GM18861 (cell line): ENCODE measurements at regions not wholly inside any gene's neighbourhood (a gene's known extent, or its start where the extent isn't known, plus 50 kb on each side); places are given as distances from the start of the nearest gene placed in this dataset.
"Not testable (repeated sequence)": the region's sequence is repeated elsewhere in the genome, so short reads cannot be mapped to it uniquely, and the experiment has no call there.

Source experiments
- ATAC-seq: cut with Tn5 transposase; IDR thresholded peaks from one replicate; pipeline ENCODE4 v1.9.1; 2021; ENCODE audit not compliant: unreplicated experiment

DNA sequence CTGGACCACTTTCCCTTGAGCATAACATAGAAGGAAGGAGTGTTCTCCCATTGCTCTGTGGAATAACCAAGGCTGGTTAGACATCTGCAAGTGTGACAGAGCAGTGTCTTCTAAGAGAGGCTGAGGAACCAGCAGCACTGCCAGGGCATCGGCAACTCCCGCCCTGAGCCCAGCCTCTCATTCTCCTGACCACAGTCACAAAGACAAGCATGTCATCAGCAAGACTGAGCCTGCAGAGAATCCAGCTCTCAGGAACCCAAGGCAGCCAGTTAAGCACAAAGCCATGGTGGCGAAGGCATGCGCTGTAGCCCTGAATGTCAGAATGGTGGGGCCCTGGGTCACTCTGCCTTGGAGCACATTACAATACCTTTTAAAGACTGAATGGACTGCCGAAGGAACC is 253.9 kb downstream of the AGTPBP1 start:
- no peak for ATAC-seq

DNA sequence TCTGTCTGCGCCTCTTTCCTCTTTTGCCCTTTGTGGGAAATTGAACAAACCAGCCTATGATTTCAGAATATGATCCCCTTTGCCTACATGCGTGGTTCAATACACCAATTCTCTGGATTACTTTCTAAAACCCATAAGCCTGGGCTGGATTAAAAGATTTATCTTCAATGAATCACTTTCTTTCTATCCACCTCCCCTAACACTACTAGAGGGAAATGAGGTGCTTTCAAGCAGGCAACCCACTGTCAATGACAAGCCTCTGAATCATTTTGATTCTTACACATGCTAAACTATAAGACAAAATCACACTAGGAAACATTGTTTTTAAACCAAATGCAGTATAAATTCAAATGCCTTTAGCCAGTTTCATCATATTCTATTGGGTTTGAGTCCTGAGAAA is 257.5 kb downstream of the AGTPBP1 start:
- no peak for ATAC-seq

DNA sequence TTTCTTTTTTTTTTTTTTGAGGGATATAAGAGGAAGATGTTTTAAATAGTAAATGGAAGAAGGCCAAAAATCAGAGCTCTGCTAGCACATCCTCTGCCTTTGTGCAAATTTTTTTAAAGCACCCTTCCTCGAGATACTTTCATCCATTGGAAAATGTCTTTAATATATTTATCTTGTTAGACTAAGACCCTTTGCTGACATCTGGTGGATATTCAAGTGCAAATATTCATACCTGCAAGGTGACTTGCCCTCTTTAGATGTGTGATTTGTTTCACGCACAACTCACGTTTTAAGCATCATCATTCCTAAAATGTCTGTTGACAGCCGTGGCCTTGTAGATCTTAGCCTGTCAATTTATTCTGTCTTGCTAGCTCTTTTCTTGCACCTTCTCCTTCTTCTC is 258.5 kb downstream of the AGTPBP1 start:
- ATAC-seq = no peak

DNA sequence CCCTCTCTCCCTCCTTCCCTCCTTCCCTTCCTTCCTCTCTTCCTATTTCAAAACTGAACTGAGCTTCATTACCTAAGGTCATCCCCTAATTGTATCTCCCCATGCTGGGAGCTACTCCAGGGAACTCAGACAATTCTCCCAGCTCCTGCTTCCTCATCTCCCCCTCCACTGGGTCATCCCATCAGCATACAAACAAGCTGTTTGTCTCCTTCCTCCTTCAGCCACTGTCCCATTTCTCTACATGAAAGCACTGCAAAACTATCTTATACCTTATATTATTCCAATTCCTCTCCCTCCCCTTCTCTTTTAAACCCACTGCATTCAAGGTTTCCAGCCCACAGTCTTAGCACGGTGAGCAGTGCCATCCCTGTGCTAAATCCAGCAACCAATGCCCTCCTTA is 262.4 kb downstream of the AGTPBP1 start:
- no peak for ATAC-seq

DNA sequence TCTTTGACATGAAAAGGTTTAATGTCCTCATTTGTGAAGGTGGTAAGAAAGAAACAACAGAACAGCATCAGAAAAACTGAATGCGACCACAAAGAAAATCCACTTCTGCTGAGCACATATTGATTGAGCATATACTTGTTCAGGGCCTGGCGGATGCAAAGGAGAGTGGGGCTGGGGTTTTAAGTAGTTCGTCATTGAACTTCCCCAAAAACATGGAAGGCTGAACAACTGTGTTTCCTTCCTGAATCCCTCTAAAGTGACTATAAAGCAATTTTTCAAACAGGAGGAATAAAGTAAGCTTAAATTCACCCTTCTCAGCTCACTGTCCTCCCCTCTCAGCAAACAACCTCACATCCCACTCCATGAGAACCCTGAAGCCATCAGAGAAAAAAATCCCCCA is 262.9 kb downstream of the AGTPBP1 start:
- no peak for ATAC-seq

DNA sequence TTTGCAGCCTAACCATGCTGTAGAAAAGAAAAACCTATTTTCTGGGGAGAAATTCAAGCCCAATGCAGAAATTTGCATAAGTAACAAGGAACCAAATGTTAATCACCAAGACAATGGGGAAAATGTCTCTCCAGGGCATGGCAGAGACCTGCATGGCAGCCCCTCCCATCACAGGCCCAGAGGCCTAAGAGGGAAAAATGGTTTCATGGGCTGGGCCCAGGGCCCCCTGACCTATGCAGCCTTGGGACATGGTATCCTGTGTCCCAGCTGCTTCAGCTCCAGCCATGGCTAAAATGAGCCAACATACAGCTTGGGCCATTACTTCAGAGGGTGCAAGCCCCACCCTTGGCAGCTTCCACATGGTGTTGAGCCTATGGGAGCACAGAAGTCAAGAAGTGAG is 266.9 kb downstream of the AGTPBP1 start:
- not testable (repeated sequence) for ATAC-seq

DNA sequence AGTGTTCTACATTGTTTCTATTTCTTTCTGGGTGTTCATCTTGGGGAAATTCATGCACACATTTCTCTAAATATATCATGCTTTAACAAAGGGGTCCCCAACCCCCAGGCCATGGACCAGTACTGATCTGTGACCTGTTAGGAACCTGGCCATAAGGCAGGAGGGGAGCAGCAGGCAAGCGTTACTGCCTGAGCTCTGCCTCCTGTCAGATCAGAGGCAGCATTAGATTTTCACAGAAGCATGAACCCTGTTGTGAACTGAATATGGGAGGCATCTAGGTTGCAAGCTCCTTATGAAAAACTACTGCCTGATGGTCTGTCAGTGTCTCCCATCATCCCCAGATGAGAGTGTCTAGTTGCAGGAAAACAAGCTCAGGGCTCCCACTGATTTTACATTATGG is 270.0 kb downstream of the AGTPBP1 start:
- ATAC-seq = no peak

DNA sequence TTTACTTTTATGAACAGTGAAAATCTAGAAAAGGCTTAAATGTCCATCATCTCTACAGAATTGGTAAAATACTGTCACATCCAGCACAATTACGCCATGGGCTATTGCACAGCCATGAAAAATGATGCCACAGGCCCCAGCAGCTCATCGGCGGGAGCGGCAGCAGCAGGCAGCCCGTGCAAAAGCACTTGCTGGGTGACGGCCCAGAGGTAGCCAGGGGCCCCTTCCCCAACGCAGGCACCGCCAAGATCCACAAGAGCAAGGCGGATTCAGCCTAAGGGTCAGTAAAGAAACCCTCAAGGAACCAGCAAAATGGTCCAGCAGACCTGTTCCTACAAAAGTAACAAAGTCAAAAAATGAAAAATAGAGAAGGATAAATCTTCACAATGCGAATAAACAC is 272.7 kb downstream of the AGTPBP1 start:
- ATAC-seq = no peak

DNA sequence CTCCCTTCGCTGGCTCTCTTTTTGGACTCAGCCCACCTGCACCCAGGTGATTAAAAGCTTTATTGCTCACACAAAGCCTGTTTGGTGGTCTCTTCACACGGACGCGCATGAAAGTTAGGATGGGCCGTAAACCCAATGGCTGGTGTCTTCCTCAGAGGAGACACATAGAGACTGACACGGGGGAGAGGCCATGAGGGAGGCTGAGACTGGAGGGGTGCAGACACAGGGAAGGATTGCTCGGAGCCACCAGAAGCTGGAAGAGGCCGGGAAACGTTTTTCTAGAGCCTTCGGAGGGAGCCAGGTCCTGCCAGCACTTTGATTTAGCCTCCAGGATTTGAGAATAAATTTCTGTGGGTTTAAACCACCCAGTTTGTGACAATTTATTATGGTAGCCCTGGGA is 274.9 kb downstream of the AGTPBP1 start:
- ATAC-seq = no peak

DNA sequence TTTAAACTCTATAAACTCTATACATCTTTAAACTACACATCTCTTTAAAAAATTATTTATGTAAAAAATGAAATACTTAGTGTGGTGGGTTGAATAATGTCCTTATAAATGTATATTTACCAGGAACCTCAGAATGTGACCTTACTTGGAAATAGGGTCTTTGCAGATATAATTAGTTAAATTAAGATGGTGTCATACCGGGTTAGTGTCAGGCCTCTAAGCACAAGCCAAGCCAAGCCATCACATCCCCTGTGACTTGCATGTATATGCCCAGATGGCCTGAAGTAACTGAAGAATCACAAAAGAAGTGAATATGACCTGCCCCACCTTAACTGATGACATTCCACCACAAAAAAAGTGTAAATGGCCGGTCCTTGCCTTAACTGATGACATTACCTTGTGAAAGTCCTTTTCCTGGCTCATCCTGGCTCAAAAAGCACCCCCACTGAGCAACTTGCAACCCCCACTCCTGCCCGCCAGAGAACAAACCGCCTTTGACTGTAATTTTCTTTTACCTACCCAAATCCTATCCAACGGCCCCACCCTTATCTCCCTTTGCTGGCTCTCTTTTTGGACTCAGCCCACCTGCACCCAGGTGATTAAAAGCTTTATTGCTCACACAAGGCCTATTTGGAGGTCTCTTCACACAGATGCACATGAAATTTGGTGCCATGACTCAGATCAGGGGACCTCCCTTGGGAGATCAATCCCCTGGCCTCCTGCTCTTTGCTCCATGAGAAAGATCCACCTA is 283.5 kb downstream of the AGTPBP1 start:
- ATAC-seq = not testable (repeated sequence)

DNA sequence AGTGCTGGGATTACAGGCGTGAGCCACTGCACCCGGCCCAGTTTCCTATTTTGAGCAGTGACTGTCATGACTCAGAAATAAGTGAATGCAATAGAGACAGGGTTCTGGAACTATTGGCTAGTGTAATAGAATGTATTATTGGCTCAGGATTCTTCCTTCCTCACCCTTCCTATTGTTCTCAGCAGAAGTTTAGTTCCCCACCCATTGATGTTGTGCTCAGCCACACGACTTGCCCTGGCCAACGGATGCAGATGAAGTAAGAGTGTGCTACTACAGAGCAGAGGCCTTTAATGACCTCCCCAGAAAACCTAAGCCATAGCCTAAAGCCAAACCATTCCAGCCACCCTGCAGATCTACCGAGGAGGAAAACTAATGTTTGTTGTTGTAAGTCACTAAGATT is 287.9 kb downstream of the AGTPBP1 start:
- ATAC-seq = no peak

DNA sequence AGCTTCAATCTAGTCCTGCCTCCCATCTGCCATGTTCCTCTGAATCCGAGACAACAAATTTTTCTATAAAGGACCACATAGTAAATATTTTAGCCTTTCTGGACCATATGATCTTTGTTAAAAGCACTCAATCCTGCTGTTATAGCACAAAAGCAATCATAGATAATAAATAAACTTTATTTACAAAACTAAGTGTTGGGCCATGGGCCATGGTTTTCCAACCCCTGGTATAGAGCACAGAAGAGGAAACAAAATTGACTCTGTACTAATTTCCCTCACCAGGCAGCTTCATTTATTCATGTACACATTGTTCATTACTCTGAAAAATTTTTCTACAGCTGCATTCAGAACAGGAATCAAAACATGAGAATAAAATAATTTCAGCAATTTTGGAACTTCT is 288.9 kb downstream of the AGTPBP1 start:
- ATAC-seq = no peak

DNA sequence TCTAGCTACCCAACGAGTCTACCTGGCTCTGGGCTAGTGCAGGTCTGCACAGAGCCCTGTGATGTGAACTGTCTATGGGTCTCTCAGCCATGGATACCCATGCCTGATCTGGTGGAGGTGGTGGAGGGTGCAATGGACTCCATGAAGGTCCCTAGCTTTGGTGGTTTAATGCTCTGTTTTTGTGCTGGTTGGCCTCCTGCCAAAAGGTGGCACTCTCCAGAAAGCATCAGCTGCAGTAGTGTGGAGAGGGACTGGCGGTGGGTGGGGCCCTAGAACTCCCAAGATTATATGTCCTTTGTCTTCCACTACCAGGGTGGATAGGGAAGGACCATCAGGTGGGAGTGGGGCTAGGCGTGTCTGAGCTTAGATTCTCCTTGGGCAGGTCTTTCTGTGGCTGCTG is 290.1 kb downstream of the AGTPBP1 start:
- ATAC-seq = no peak

DNA sequence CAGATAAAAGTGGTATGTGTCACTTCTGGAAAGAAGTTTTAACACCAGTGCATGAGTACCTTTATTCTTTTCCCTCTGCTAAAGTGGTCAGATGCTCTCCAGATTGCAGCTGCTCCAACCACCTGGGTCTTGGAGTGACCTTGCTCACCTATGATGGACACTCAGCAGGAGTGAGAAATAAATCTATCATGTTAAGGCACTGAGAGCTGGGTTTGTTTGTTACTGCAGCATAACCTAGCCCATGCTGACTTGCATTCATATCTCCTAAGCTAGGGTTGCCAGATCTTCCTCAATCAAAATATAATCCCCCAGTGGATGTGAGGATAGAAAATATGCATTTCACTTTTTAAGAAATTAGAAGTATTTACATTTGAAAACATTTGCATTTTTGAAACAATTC is 295.9 kb downstream of the AGTPBP1 start:
- ATAC-seq = no peak

DNA sequence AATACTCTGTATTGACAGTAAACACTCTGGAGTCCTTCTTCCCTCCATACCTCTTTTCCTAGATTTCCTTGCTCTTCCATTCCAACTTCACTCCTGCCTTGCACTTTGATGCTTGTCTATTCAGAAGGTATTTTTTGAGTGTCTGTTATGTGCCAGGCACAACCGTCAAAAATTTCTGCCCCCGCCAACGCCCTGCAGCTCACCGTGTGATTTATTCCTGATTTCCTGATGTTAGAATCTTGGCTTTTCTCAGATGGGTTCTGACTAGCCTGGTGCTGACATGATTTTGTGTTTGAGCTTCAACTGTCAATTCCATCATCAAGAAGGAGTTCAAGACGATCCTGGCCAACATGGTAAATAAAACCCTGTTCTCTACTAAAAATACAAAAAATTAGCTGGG is 297.5 kb downstream of the AGTPBP1 start:
- no peak for ATAC-seq

DNA sequence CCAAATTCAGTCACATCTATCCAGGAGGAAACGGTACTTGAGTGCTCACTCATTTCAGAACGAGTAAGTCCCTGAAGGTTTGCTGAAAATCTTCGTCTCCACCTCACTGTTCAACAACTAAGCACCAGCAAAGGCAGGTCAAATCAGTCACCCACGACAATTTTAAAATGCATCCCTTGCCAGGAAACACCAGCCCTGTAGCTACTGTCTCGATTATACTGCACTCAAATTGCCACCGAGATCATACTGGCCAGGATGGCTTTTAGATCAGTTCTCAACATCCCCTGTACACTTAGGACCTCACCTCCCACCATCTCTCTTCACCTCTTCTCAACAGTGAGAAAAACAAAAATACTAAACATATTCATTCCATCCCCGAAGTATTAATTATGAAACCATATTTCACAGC is 298.6 kb downstream of the AGTPBP1 start:
- ATAC-seq = peak; percentile 57

DNA sequence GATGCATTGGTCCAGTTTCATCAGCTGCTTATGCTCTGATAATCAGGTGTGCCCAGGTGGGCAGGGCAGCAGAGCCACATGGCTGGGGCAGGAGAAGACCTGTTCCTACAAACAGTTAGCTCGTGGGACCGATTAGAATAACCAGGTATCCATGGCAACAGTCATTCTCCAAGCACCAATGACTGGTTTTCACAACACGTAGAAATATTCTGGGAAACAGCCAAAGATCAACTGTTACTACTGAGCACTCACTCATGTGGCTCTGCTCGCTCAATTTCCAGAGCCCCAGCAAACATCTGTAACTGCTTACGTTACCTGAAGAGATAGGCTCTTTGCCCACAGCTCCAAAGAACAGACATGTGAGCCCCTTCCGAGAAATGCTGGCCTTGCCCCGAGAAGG is 302.0 kb downstream of the AGTPBP1 start:
- no peak for ATAC-seq

DNA sequence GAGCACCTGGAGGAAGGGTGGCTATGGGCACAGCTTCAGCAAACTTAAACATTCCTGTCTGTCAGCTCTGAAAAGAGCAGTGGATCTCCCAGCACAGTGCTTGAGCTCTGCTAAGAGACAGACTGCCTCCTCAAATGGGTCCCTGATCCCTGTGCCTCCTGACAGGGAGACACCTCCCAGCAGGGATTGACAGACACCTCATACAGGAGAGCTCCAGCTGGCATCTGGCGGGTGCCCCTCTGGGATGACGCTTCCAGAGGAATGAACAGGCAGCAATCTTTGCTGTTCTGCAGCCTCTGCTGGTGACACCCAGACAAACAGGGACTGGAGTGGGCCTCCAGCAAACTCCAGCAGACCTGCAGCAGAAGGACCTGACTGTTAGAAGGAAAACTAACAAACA is 307.8 kb downstream of the AGTPBP1 start:
- not testable (repeated sequence) for ATAC-seq

DNA sequence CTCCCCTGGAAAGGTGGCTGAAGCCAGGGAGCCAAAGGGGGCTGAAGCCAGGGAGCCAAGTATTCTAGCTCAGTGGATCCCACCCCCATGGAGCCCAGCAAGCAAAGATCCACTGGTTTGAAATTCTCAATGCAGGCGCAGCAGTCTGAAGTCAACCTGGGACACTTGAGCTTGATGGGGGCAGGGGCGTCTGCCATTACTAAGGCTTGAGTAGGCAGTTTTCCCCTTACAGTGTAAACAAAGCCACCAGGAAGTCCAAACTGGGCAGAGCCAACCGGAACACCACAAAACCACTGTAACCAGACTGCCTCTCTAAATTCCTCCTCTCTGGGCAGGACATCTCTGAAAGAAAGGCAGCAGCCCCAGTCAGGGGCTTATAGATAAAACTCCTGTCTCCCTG is 308.2 kb downstream of the AGTPBP1 start:
- ATAC-seq = not testable (repeated sequence)

DNA sequence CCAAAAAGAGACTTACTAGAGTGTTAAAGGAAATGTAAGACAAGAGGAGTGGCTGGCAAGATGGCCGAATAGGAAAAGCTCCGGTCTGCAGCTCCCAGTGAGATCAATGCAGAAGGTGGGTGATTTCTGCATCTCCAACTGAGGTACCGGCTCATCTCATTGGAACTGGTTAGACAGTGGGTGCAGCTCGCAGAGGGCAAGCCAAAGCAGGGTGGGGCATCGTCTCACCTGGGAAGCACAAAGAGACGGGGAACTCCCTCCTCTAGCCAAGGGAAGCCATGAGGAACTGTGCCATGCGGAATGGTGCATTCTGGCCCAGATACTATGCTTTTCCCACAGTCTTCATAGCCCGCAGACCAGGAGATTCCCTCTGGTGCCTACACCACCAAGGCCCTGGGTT is 308.7 kb downstream of the AGTPBP1 start:
- no peak for ATAC-seq

DNA sequence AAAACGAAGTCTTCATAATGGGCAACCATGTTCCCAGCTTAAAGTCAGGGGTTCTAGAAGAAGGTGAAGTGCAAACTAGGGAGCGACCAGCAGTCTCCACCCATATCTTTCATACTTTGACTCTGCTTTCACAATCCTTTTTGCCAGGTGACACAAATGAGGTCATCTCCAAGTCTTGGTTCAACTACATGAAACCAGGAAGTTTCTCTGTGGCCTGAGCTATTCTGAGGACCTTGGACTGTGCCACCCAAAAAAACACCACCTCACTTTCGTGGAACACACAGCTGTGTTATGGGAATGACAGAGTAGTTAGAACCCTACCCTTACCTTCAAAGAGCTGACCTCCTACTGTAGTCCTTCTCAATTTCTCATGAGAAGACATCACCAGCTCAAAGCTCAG is 309.2 kb downstream of the AGTPBP1 start:
- no peak for ATAC-seq

DNA sequence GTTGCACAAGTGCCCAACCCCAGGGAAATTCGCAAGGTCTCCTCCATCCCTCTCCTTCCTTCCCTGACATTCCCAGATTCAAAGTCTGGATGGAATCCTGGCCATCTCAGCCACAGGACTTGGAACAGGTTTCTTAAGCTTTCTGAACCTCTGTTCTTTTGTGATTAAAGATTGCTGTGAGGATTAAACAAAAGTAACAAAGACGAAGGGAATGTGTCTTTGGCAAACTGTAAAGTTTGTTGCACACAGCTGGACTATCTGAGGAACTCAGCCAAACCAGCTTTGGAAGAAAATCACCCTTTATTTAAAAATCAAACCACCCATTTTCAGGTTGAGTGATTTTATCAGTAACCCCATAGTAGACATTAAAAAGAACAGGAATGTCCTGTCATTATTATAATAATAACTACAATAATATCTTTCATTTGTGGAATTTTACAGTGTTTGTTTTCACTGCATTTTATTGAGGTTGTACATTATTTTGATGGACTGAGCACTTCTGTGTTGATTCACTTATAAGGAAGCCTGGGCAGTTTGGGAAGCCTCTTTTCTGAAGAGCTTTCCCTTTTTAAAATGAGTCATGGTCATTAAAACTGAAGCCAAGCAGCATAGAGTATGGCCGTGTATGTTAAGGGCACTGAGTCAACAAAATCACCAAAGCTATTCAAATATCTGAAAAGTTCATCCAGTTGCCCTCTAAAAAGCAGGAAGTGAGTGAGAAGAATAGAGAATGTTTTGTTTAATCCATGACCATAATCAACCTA is 310.2 kb downstream of the AGTPBP1 start:
- ATAC-seq = no peak
